Endodermal cell (in vitro differentiated cells): ENCODE measurements at regions not wholly inside any gene's neighbourhood (a gene's known extent, or its start where the extent isn't known, plus 50 kb on each side); places are given as distances from the start of the nearest gene placed in this dataset.
"Not testable (repeated sequence)": the region's sequence is repeated elsewhere in the genome, so short reads cannot be mapped to it uniquely, and the experiment has no call there.

Source experiments
- DNase-seq: peaks from one replicate; pipeline ENCODE4 v3.0.0-alpha.2; 2017
- H3K27ac ChIP-seq: 2 replicates; pipeline ENCODE4 v1.5.1; 2013; ENCODE audit warnings: mild to moderate bottlenecking, low read depth, low read length, moderate library complexity
- H3K27me3 ChIP-seq: 2 replicates; pipeline ENCODE4 v1.6.1; 2013; ENCODE audit warnings: mild to moderate bottlenecking, low read length, moderate library complexity; ENCODE audit not compliant: insufficient read depth, control insufficient read depth, poor library complexity, severe bottlenecking
- H3K36me3 ChIP-seq: 2 replicates; pipeline ENCODE4 v1.7.0; 2013; ENCODE audit warnings: mild to moderate bottlenecking, low read length, moderate library complexity; ENCODE audit not compliant: control insufficient read depth, insufficient read depth
- H3K4me1 ChIP-seq: one replicate; pipeline ENCODE4 v1.7.0; 2013; ENCODE audit warnings: low read length; ENCODE audit not compliant: control insufficient read depth, insufficient read depth
- H3K4me3 ChIP-seq: 2 replicates; pipeline ENCODE4 v1.5.1; 2013; ENCODE audit warnings: mild to moderate bottlenecking, low read length, moderate library complexity
- H3K9ac ChIP-seq: 2 replicates; pipeline ENCODE4 v1.6.1; 2013; ENCODE audit warnings: mild to moderate bottlenecking, low read length, moderate library complexity; ENCODE audit not compliant: poor library complexity, severe bottlenecking; ENCODE audit errors: extremely low read depth
- H3K9me3 ChIP-seq: 2 replicates; pipeline ENCODE4 v1.6.1; 2013; ENCODE audit warnings: mild to moderate bottlenecking, low read length, moderate library complexity; ENCODE audit not compliant: control insufficient read depth
- H3K27ac Mint-ChIP-seq: 2 replicates; pipeline ENCODE4 v1.8.0; 2020; ENCODE audit warnings: mixed read lengths
- H3K27me3 Mint-ChIP-seq: 2 replicates; pipeline ENCODE4 v1.8.0; 2021; ENCODE audit warnings: mild to moderate bottlenecking, mixed read lengths; ENCODE audit not compliant: insufficient read depth
- H3K36me3 Mint-ChIP-seq: 2 replicates; pipeline ENCODE4 v1.8.0; 2020; ENCODE audit warnings: low read depth, mixed read lengths
- H3K4me1 Mint-ChIP-seq: 2 replicates; pipeline ENCODE4 v1.8.0; 2020; ENCODE audit warnings: mixed read lengths
- H3K4me3 Mint-ChIP-seq: 2 replicates; pipeline ENCODE4 v1.8.0; 2020; ENCODE audit warnings: mild to moderate bottlenecking, moderate library complexity, mixed read lengths
- H3K9me3 Mint-ChIP-seq: 2 replicates; pipeline ENCODE4 v1.8.0; 2020; ENCODE audit warnings: mild to moderate bottlenecking, mixed read lengths
- CTCF ChIP-seq: fragments of 200-600 bp; sonication (generic); conservative IDR thresholded peaks from 2 replicates; pipeline ENCODE4 v1.5.0; 2021; ENCODE audit warnings: antibody characterized with exemption, mild to moderate bottlenecking
- WGBS, 2 experiments: methylation state at CpG; one replicate each; pipeline versions ENCODE4 v1.1.5 to v1.1.7; 2013; ENCODE audit warnings: missing lambda C conversion rate in 2 of 2, mixed read lengths in 1 of 2; ENCODE audit not compliant: insufficient coverage in 1 of 2, insufficient read length in 1 of 2; 5-methylcytosine and 5-hydroxymethylcytosine counted together

GRCh38 chr3:34508732-34509131 lies 710.3 kb downstream of the PDCD6IP start:
- Mint-ChIP-seq H3K27ac (no peak overlapping the region), H3K4me3 (no peak overlapping the region), H3K36me3 (no peaks in the 10 kb centered on the region), H3K27me3 (no peaks in the 10 kb centered on the region), H3K4me1 (peaks cover 9% of the 10 kb centered on the region), H3K9me3 (no peaks in the 10 kb centered on the region)
- Histone ChIP-seq H3K9ac (no peak overlapping the region), H3K27ac (no peak overlapping the region), H3K36me3 (no peaks in the 10 kb centered on the region), H3K27me3 (no peaks in the 10 kb centered on the region), H3K9me3 (no peaks in the 10 kb centered on the region), H3K4me1 (peaks cover 4% of the 10 kb centered on the region), H3K4me3 (no peak overlapping the region)
- no peak for DNase-seq
- no peak for TF ChIP-seq CTCF

GRCh38 chr3:34511891-34512290 lies 713.5 kb downstream of the PDCD6IP start:
- no peaks in the 10 kb centered on the region for H3K27me3 Mint-ChIP-seq
- Histone ChIP-seq H3K27ac (no peak overlapping the region), H3K4me3 (no peak overlapping the region), H3K9ac (no peak overlapping the region), H3K4me1 (peaks cover 10% of the 10 kb centered on the region), H3K36me3 (no peaks in the 10 kb centered on the region), H3K27me3 (no peaks in the 10 kb centered on the region), H3K9me3 (no peaks in the 10 kb centered on the region)
- H3K36me3 Mint-ChIP-seq: no peaks in the 10 kb centered on the region
- H3K9me3 Mint-ChIP-seq: no peaks in the 10 kb centered on the region
- WGBS, 2 experiments: 79 to 88% methylated on average over 2 to 3 of the region's 3 CpGs
- no peak for DNase-seq
- TF ChIP-seq CTCF: no peak
- no peak overlapping the region for H3K4me3 Mint-ChIP-seq
- H3K27ac Mint-ChIP-seq: no peak overlapping the region
- H3K4me1 Mint-ChIP-seq: peaks cover 17% of the 10 kb centered on the region

DNA sequence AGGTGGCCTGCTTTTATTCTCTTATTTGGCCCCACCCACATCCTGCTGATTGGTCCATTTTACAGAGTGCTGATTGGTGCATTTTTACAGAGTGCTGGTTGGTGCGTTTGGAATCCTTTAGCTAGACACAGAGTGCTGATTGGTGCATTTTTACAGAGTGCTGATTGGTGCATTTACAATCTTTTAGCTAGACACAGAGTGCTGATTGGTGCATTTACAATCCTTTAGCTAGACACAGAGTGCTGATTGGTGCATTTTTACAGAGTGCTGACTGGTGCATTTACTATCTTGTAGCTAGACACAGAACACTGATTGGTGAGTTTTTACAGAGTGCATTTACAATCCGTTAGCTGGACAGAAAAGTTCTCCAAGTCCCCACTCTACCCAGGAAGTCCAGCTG lies 720.6 kb downstream of the PDCD6IP start:
- not testable (repeated sequence) for H3K27me3 ChIP-seq, H3K9ac ChIP-seq, H3K4me1 ChIP-seq, H3K4me3 Mint-ChIP-seq, DNase-seq, H3K27ac Mint-ChIP-seq, H3K27me3 Mint-ChIP-seq, H3K27ac ChIP-seq, H3K36me3 ChIP-seq
- Mint-ChIP-seq H3K36me3 (peaks cover 11% of the 10 kb centered on the region), H3K9me3 (peaks cover 30% of the 10 kb centered on the region), H3K4me1 (peaks cover 29% of the 10 kb centered on the region)
- 96% methylated on average over 2 of the region's 2 CpGs; no CpG with 5 or more reads in 1 of the 2 experiments for WGBS, 2 experiments
- H3K4me3 ChIP-seq: peak overlapping the region; percentile 45
- H3K9me3 ChIP-seq: peaks cover 20% of the 10 kb centered on the region

- H3K4me1 Mint-ChIP-seq: peaks cover 20% of the 10 kb centered on the region
- H3K36me3 ChIP-seq: no peaks in the 10 kb centered on the region
- no peak for DNase-seq
- H3K27ac ChIP-seq: no peak overlapping the region
- H3K36me3 Mint-ChIP-seq: no peaks in the 10 kb centered on the region
- no peak overlapping the region for H3K27ac Mint-ChIP-seq
- no peak for TF ChIP-seq CTCF
- H3K9me3 Mint-ChIP-seq: no peaks in the 10 kb centered on the region
- H3K9ac ChIP-seq: no peak overlapping the region
- no peak overlapping the region for H3K4me3 Mint-ChIP-seq
- H3K27me3 Mint-ChIP-seq: no peaks in the 10 kb centered on the region
- H3K9me3 ChIP-seq: no peaks in the 10 kb centered on the region
- H3K4me3 ChIP-seq: no peak overlapping the region
- peaks cover 4% of the 10 kb centered on the region for H3K4me1 ChIP-seq
- 97 to 98% methylated on average over 4 of the region's 5 CpGs for WGBS, 2 experiments
- H3K27me3 ChIP-seq: no peaks in the 10 kb centered on the region
These were observed 732.7 kb downstream of the PDCD6IP start for GRCh38 chr3:34531156-34531555.
